CD1c-positive myeloid dendritic cell (primary cell): ENCODE measurements at regions not wholly inside any gene's neighbourhood (a gene's known extent, or its start where the extent isn't known, plus 50 kb on each side); places are given as distances from the start of the nearest gene placed in this dataset.

Source experiments
- DNase-seq: peaks from one replicate; pipeline ENCODE4 v3.0.0-alpha.2; 2016; ENCODE audit errors: extremely low spot score

- no peak for DNase-seq
Measured at GRCh38 chr2:48254839-48255238, 59.6 kb upstream of the FOXN2 start.

- no peak for DNase-seq
Measured at GRCh38 chr2:48257456-48257855, 57.0 kb upstream of the FOXN2 start.

- DNase-seq: peak; percentile 20
Measured at GRCh38 chr2:48258481-48259149, 55.9 kb upstream of the FOXN2 start.

- no peak for DNase-seq
Measured at GRCh38 chr2:48259811-48260210, 54.7 kb upstream of the FOXN2 start.

GRCh38 chr2:48264627-48265026, 49.9 kb upstream of the FOXN2 start:
- no peak for DNase-seq
